ENCODE measurements at regions not wholly inside any gene's neighbourhood (a gene's known extent, or its start where the extent isn't known, plus 50 kb on each side); places are given as distances from the start of the nearest gene placed in this dataset.

GRCh38 chr15:99909592-99910295, 176.5 kb upstream of the LYSMD4 start:
- Histone ChIP-seq H3K9ac (no peak overlapping the region), H4K20me1 (ENCODE audit: insufficient read depth) (no peaks in the 10 kb centered on the region), H3K27me3 (ENCODE audit: insufficient read depth) (no peaks in the 10 kb centered on the region), H3K4me2 (no peak overlapping the region), H3K36me3 (replicated peaks in 1 of 2; ENCODE audit: control insufficient read depth in 1 of 2, insufficient read depth in 2 of 2, low read length in 1 of 2) (no peaks in the 10 kb centered on the region), H3K9me2 (no peaks in the 10 kb centered on the region), H3K4me3 (ENCODE audit: low read depth in 2 of 2, low read length in 1 of 2) (no peak overlapping the region), H2AFZ (ENCODE audit: low read depth) (no peak overlapping the region), H3K27ac (ENCODE audit: low read depth in 2 of 2, low read length in 1 of 2) (no peak overlapping the region), H3K9me3 (no peaks in the 10 kb centered on the region), H3K79me2 (ENCODE audit: insufficient read depth) (no peaks in the 10 kb centered on the region), H3F3A (replicated peaks; ENCODE audit: insufficient read depth) (no peaks in the 10 kb centered on the region), H3K4me1 (ENCODE audit: control insufficient read depth in 1 of 2, insufficient read depth in 2 of 2, low read depth in 1 of 2, low read length in 1 of 2) (no peaks in the 10 kb centered on the region; a peak in 1 of 4 replicates)
- no peak for DNase-seq
- 47% methylated on average over 13 of the region's 13 CpGs for WGBS (ENCODE audit: low lambda C conversion rate)
- ChIA-PET CTCF (interaction anchor here (0.8 to 2.0 kb wide), 6 partner anchors 19 to 475 kb away, joined by 3 to 7 read pairs (median 3); no protein-coding TSS in a partner anchor), POLR2A (no interaction called here)
- TF ChIP-seq RAD21 (IDR thresholded peaks at IDR 0.05; ENCODE audit: low read length) (peak; percentile 45), IRF3 (IDR thresholded peaks at IDR 0.05; ENCODE audit: low read depth, low read length) (no peak), EZH2phosphoT487 (IDR thresholded peaks at IDR 0.05; ENCODE audit: borderline replicate concordance, low read depth) (no peak)

GRCh38 chr15:99907698-99908097, 174.5 kb upstream of the LYSMD4 start:
- no peaks in the 10 kb centered on the region for H3K36me3 ChIP-seq (replicated peaks in 1 of 2; ENCODE audit: control insufficient read depth in 1 of 2, insufficient read depth in 2 of 2, low read length in 1 of 2)
- H2AFZ ChIP-seq (ENCODE audit: low read depth): no peak overlapping the region
- H3F3A ChIP-seq (replicated peaks; ENCODE audit: insufficient read depth): no peaks in the 10 kb centered on the region
- no peak overlapping the region for H3K4me2 ChIP-seq
- H3K4me3 ChIP-seq (ENCODE audit: low read depth in 2 of 2, low read length in 1 of 2): no peak overlapping the region
- H3K27me3 ChIP-seq (ENCODE audit: insufficient read depth): no peaks in the 10 kb centered on the region
- H4K20me1 ChIP-seq (ENCODE audit: insufficient read depth): no peaks in the 10 kb centered on the region
- CTCF ChIA-PET: no interaction called here
- no peaks in the 10 kb centered on the region for H3K4me1 ChIP-seq (ENCODE audit: control insufficient read depth in 1 of 2, insufficient read depth in 2 of 2, low read depth in 1 of 2, low read length in 1 of 2)
- H3K9ac ChIP-seq: no peak overlapping the region
- POLR2A ChIA-PET: no interaction called here
- DNase-seq: no peak
- no peak overlapping the region for H3K27ac ChIP-seq (ENCODE audit: low read depth in 2 of 2, low read length in 1 of 2)
- 32% methylated on average over 3 of the region's 3 CpGs for WGBS (ENCODE audit: low lambda C conversion rate)
- no peaks in the 10 kb centered on the region for H3K9me3 ChIP-seq
- no peaks in the 10 kb centered on the region for H3K79me2 ChIP-seq (ENCODE audit: insufficient read depth)
- no peaks in the 10 kb centered on the region for H3K9me2 ChIP-seq
- TF ChIP-seq YY1 (IDR thresholded peaks at IDR 0.05; ENCODE audit: low read depth): no peak
- TF ChIP-seq RFX5 (IDR thresholded peaks at IDR 0.05; ENCODE audit: low read length): no peak
- TF ChIP-seq NRF1 (IDR thresholded peaks at IDR 0.05; ENCODE audit: low read depth, low read length): no peak
- TF ChIP-seq TCF12 (IDR thresholded peaks at IDR 0.05): no peak
- no peak for TF ChIP-seq FOXM1 (IDR thresholded peaks at IDR 0.05; ENCODE audit: low read depth)
- TF ChIP-seq ELF1 (IDR thresholded peaks at IDR 0.05): no peak
- no peak for TF ChIP-seq JUND (IDR thresholded peaks at IDR 0.05)
- TF ChIP-seq ZBTB33 (IDR thresholded peaks at IDR 0.05; ENCODE audit: borderline replicate concordance, low read depth): no peak
- TF ChIP-seq REST (IDR thresholded peaks at IDR 0.05; ENCODE audit: low read depth, low read length): no peak
- TF ChIP-seq USF2 (IDR thresholded peaks at IDR 0.05; ENCODE audit: borderline replicate concordance, low read depth, low read length): no peak
- no peak for TF ChIP-seq SMC3 (IDR thresholded peaks at IDR 0.05; ENCODE audit: low read depth, low read length)
- no peak for TF ChIP-seq RXRA (IDR thresholded peaks at IDR 0.05; ENCODE audit: borderline replicate concordance, low read depth)
- no peak for TF ChIP-seq FOSL2 (IDR thresholded peaks at IDR 0.05; ENCODE audit: borderline replicate concordance, low read depth)
- TF ChIP-seq CTCF (IDR thresholded peaks at IDR 0.05): no peak
- TF ChIP-seq MXI1 (IDR thresholded peaks at IDR 0.05; ENCODE audit: low read depth, low read length): no peak
- TF ChIP-seq EP300 (IDR thresholded peaks at IDR 0.05; ENCODE audit: borderline replicate concordance in 1 of 2, low read depth in 1 of 2, low read length in 1 of 2): no peak
